ENCODE measurements at regions not wholly inside any gene's neighbourhood (a gene's known extent, or its start where the extent isn't known, plus 50 kb on each side); places are given as distances from the start of the nearest gene placed in this dataset.

DNA sequence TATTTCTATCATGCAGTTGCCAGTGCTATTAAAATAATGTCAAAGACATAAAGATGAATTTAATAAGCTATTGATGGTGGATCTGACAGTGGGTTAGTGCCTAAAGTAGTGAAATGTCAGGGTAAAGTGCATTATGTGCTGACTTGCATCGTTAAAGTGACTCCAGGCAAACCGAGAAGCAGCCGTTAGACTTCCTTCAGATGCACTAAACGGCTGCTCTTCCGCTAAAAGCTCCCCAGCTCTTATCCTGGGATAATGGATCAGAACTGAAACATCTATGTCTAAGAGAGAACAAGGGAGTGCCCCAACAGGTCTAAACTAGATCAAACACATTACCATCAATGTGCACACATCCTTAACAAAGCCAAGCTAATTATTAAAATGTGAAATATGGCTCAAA lies 468.2 kb downstream of the NTRK2 start:
- Mint-ChIP-seq H3K36me3 (ENCODE audit: unreplicated experiment) (no peaks in the 10 kb centered on the region), H3K4me1 (ENCODE audit: unreplicated experiment) (no peaks in the 10 kb centered on the region), H3K9me3 (ENCODE audit: unreplicated experiment) (peaks cover 7% of the 10 kb centered on the region), H3K27ac (ENCODE audit: unreplicated experiment) (no peak overlapping the region), H3K27me3 (ENCODE audit: unreplicated experiment) (peaks cover 32% of the 10 kb centered on the region), H3K4me3 (ENCODE audit: unreplicated experiment) (no peak overlapping the region)
- no peak for DNase-seq (ENCODE audit: extremely low spot score, unreplicated experiment)
- TF ChIP-seq, protein P1, sequence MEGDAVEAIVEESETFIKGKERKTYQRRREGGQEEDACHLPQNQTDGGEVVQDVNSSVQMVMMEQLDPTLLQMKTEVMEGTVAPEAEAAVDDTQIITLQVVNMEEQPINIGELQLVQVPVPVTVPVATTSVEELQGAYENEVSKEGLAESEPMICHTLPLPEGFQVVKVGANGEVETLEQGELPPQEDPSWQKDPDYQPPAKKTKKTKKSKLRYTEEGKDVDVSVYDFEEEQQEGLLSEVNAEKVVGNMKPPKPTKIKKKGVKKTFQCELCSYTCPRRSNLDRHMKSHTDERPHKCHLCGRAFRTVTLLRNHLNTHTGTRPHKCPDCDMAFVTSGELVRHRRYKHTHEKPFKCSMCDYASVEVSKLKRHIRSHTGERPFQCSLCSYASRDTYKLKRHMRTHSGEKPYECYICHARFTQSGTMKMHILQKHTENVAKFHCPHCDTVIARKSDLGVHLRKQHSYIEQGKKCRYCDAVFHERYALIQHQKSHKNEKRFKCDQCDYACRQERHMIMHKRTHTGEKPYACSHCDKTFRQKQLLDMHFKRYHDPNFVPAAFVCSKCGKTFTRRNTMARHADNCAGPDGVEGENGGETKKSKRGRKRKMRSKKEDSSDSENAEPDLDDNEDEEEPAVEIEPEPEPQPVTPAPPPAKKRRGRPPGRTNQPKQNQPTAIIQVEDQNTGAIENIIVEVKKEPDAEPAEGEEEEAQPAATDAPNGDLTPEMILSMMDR (IDR thresholded peaks at IDR 0.05): no peak

DNA sequence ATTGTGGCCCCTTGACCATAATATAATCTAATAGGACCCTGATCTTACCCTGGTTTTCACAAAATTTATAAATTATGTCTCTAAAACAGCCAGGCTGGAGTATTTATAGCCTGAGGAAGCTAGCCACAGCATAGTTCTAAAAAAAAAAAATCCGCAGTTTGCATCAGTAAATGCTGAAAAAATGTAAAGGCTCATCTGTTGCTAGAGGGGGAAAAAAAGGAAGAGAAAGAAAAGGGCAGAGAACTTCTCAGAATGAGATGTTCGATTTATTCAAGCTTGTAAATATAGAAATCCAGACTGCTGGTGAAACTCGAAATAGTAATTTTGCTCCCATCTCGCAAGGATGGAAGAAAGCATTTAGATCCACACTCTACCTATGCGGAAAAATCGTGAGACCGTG lies 467.5 kb downstream of the NTRK2 start:
- no peak overlapping the region for H3K4me3 Mint-ChIP-seq (ENCODE audit: unreplicated experiment)
- TF ChIP-seq, protein P1 (IDR thresholded peaks at IDR 0.05): no peak
- H3K9me3 Mint-ChIP-seq (ENCODE audit: unreplicated experiment): peaks cover 7% of the 10 kb centered on the region
- no peak for DNase-seq (ENCODE audit: extremely low spot score, unreplicated experiment)
- H3K36me3 Mint-ChIP-seq (ENCODE audit: unreplicated experiment): no peaks in the 10 kb centered on the region
- H3K27ac Mint-ChIP-seq (ENCODE audit: unreplicated experiment): no peak overlapping the region
- peaks cover 32% of the 10 kb centered on the region for H3K27me3 Mint-ChIP-seq (ENCODE audit: unreplicated experiment)
- H3K4me1 Mint-ChIP-seq (ENCODE audit: unreplicated experiment): no peaks in the 10 kb centered on the region

DNA sequence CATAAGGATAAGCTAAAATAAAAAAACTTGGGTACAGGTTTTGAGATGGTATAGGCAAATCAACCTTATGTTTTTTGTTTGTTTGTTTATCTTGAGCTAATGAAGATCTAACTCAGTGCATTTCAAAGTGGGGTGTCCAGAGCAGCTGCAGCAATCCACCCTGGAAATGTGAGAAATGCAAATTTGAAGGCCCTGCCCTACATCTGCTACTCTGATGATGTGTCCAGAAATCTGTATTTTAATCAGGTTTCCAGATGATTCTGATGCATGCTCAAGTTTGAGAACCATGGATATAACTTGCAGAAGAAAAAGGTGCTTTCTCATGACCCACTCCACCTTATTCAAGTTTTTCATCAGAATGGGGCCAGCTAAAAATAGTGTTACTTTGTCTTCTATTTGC lies 467.0 kb downstream of the NTRK2 start:
- no peak overlapping the region for H3K27ac Mint-ChIP-seq (ENCODE audit: unreplicated experiment)
- H3K27me3 Mint-ChIP-seq (ENCODE audit: unreplicated experiment): peaks cover 33% of the 10 kb centered on the region
- no peaks in the 10 kb centered on the region for H3K36me3 Mint-ChIP-seq (ENCODE audit: unreplicated experiment)
- no peaks in the 10 kb centered on the region for H3K4me1 Mint-ChIP-seq (ENCODE audit: unreplicated experiment)
- peaks cover 7% of the 10 kb centered on the region for H3K9me3 Mint-ChIP-seq (ENCODE audit: unreplicated experiment)
- TF ChIP-seq, protein P1 (IDR thresholded peaks at IDR 0.05): no peak
- H3K4me3 Mint-ChIP-seq (ENCODE audit: unreplicated experiment): no peak overlapping the region
- no peak for DNase-seq (ENCODE audit: extremely low spot score, unreplicated experiment)

DNA sequence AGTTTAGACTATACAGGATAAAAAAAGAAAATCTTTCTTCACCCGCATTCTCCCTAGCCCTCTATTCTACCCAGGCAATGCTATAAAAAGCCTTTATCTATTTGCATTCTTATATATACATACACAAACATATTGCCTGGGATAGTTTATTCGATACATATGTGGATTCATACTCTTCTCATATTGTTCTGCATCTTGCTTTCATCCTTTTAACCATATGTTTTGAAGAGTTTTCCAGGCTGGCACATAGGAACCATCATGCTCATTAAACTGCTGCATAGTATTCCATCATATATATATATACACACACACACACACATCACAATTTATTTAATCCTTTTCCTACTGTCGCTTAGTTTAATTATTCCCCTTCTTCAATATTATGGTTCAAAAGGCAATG lies 461.2 kb downstream of the NTRK2 start:
- TF ChIP-seq, protein P1 (IDR thresholded peaks at IDR 0.05): no peak
- no peak overlapping the region for H3K4me3 Mint-ChIP-seq (ENCODE audit: unreplicated experiment)
- no peak for DNase-seq (ENCODE audit: extremely low spot score, unreplicated experiment)
- no peak overlapping the region for H3K27ac Mint-ChIP-seq (ENCODE audit: unreplicated experiment)
- peaks cover 22% of the 10 kb centered on the region for H3K27me3 Mint-ChIP-seq (ENCODE audit: unreplicated experiment)
- H3K4me1 Mint-ChIP-seq (ENCODE audit: unreplicated experiment): no peaks in the 10 kb centered on the region
- no peaks in the 10 kb centered on the region for H3K36me3 Mint-ChIP-seq (ENCODE audit: unreplicated experiment)
- H3K9me3 Mint-ChIP-seq (ENCODE audit: unreplicated experiment): peaks cover 7% of the 10 kb centered on the region

DNA sequence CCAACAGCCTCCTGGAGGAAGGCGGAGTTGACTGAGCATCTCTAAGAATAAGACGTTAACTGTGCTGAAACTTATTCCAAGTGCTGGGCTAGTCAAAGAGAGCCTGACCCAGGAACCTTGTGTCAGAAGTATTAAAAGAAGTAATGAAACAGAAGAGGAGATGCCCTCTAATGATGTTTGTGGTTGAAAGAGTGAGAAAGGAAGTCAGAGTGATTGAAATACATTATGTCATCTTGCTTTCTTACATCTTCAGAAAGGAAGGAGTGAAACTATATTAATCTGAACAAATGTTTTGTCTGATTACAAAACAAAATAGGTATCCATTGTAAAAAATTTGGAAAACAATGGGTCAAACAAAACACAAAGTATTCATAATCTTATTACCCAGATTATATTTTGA lies 460.7 kb downstream of the NTRK2 start:
- H3K36me3 Mint-ChIP-seq (ENCODE audit: unreplicated experiment): no peaks in the 10 kb centered on the region
- no peak overlapping the region for H3K4me3 Mint-ChIP-seq (ENCODE audit: unreplicated experiment)
- H3K27ac Mint-ChIP-seq (ENCODE audit: unreplicated experiment): no peak overlapping the region
- TF ChIP-seq, protein P1 (IDR thresholded peaks at IDR 0.05): no peak
- H3K9me3 Mint-ChIP-seq (ENCODE audit: unreplicated experiment): peaks cover 3% of the 10 kb centered on the region
- H3K4me1 Mint-ChIP-seq (ENCODE audit: unreplicated experiment): no peaks in the 10 kb centered on the region
- H3K27me3 Mint-ChIP-seq (ENCODE audit: unreplicated experiment): peaks cover 20% of the 10 kb centered on the region
- DNase-seq (ENCODE audit: extremely low spot score, unreplicated experiment): no peak

Measured in osteocyte (in vitro differentiated cells).